Hepatocyte (in vitro differentiated cells): ENCODE measurements at regions not wholly inside any gene's neighbourhood (a gene's known extent, or its start where the extent isn't known, plus 50 kb on each side); places are given as distances from the start of the nearest gene placed in this dataset.

ENCODE experiments used
- DNase-seq: peaks from one replicate; pipeline ENCODE4 v3.0.0-alpha.2; 2016; ENCODE audit warnings: low spot score
- H2AFZ ChIP-seq: fragments of 200-600 bp; sonication (generic); 2 replicates; pipeline ENCODE4 v1.6.0; 2016; ENCODE audit warnings: antibody characterized with exemption, mild to moderate bottlenecking
- H3K27ac ChIP-seq: fragments of 200-600 bp; sonication (generic); 2 replicates; pipeline ENCODE4 v1.5.1; 2016; ENCODE audit warnings: mild to moderate bottlenecking
- H3K27me3 ChIP-seq: fragments of 200-600 bp; sonication (generic); 2 replicates; pipeline ENCODE4 v1.6.1; 2016
- H3K36me3 ChIP-seq: fragments of 200-600 bp; sonication (generic); replicated peaks from 2 replicates; pipeline ENCODE4 v1.5.1; 2016; ENCODE audit warnings: low read depth; ENCODE audit not compliant: insufficient read depth
- H3K4me1 ChIP-seq: fragments of 200-600 bp; sonication (generic); 2 replicates; pipeline ENCODE4 v1.5.1; 2016; ENCODE audit warnings: mild to moderate bottlenecking, moderate library complexity; ENCODE audit not compliant: insufficient read depth
- H3K4me2 ChIP-seq: fragments of 200-600 bp; sonication (generic); 2 replicates; pipeline ENCODE4 v1.6.0; 2016
- H3K4me3 ChIP-seq: fragments of 200-600 bp; sonication (generic); 2 replicates; pipeline ENCODE4 v1.5.1; 2016; ENCODE audit warnings: mild to moderate bottlenecking
- H3K79me2 ChIP-seq: fragments of 200-600 bp; sonication (generic); 2 replicates; pipeline ENCODE4 v1.6.0; 2017; ENCODE audit warnings: mild to moderate bottlenecking
- H3K9me2 ChIP-seq: fragments of 200-600 bp; sonication (generic); replicated peaks from 2 replicates; pipeline ENCODE4 v1.6.0; 2017; ENCODE audit warnings: mild to moderate bottlenecking; ENCODE audit not compliant: insufficient read depth
- H3K9me3 ChIP-seq: fragments of 200-600 bp; sonication (generic); 2 replicates; pipeline ENCODE4 v1.5.1; 2016; ENCODE audit warnings: low read depth, mild to moderate bottlenecking
- H4K20me1 ChIP-seq: fragments of 200-600 bp; sonication (generic); 2 replicates; pipeline ENCODE4 v1.6.0; 2016; ENCODE audit warnings: mild to moderate bottlenecking; ENCODE audit not compliant: insufficient read depth, poor library complexity, severe bottlenecking
- EZH2 ChIP-seq: fragments of 200-600 bp; sonication (generic); IDR thresholded peaks from 2 replicates; pipeline ENCODE4 v1.6.1; 2016; ENCODE audit warnings: antibody characterized with exemption, mild to moderate bottlenecking, borderline replicate concordance
- EZH2phosphoT487 ChIP-seq: fragments of 200-600 bp; sonication (generic); IDR thresholded peaks from one replicate; pipeline ENCODE4 v1.6.1; 2018; ENCODE audit warnings: antibody characterized with exemption, mild to moderate bottlenecking, low read depth, moderate library complexity; ENCODE audit not compliant: unreplicated experiment, severe bottlenecking
- WGBS: methylation state at CpG from one replicate; pipeline ENCODE4 v1.1.6; 2016; ENCODE audit warnings: low lambda C conversion rate; ENCODE audit errors: missing lambda C conversion rate; 5-methylcytosine and 5-hydroxymethylcytosine counted together
- TF ChIP-seq, protein P1 (sequence below): fragments of 200-600 bp; sonication (generic); IDR thresholded peaks from 2 replicates; pipeline ENCODE4 v1.5.1; 2016; ENCODE audit warnings: antibody characterized with exemption, mild to moderate bottlenecking; ENCODE audit not compliant: poor library complexity

GRCh38 chr3:144296808-144297207 lies 325.2 kb downstream of the DIPK2A start:
- H2AFZ ChIP-seq, result no peak overlapping the region
- H3K4me3 ChIP-seq, result no peak overlapping the region
- peaks cover 6% of the 10 kb centered on the region for H3K4me1 ChIP-seq
- no peaks in the 10 kb centered on the region for H3K79me2 ChIP-seq
- H4K20me1 ChIP-seq, result no peaks in the 10 kb centered on the region
- no peak overlapping the region for H3K27ac ChIP-seq
- no peaks in the 10 kb centered on the region for H3K27me3 ChIP-seq
- no peaks in the 10 kb centered on the region for H3K36me3 ChIP-seq
- H3K4me2 ChIP-seq, result no peak overlapping the region
- no peaks in the 10 kb centered on the region for H3K9me3 ChIP-seq
- no peaks in the 10 kb centered on the region for H3K9me2 ChIP-seq
- TF ChIP-seq EZH2 (no peak), EZH2phosphoT487 (no peak)
- TF ChIP-seq, protein P1, sequence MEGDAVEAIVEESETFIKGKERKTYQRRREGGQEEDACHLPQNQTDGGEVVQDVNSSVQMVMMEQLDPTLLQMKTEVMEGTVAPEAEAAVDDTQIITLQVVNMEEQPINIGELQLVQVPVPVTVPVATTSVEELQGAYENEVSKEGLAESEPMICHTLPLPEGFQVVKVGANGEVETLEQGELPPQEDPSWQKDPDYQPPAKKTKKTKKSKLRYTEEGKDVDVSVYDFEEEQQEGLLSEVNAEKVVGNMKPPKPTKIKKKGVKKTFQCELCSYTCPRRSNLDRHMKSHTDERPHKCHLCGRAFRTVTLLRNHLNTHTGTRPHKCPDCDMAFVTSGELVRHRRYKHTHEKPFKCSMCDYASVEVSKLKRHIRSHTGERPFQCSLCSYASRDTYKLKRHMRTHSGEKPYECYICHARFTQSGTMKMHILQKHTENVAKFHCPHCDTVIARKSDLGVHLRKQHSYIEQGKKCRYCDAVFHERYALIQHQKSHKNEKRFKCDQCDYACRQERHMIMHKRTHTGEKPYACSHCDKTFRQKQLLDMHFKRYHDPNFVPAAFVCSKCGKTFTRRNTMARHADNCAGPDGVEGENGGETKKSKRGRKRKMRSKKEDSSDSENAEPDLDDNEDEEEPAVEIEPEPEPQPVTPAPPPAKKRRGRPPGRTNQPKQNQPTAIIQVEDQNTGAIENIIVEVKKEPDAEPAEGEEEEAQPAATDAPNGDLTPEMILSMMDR, result no peak
- no peak for DNase-seq

DNA sequence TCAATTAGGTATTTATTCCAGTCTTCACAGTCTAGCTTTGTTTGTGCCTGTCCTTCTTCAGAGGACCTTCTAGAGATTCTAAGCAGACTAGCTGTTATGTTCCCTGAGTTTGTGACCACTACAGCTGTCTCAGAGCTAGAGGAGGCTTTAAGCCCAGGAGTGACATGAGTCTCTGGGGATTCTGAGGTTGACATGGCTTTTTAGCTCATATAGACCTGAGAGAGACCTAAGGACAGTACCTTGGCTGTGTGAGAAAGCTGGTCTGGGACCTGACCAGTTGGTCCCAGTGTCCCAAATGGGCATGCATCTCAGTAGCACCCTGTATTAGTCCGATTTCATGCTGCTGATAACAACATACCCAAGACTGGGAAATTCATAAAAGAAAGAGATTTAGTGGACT lies 330.2 kb downstream of the DIPK2A start:
- H3K36me3 ChIP-seq, result no peaks in the 10 kb centered on the region
- no peak overlapping the region for H3K27ac ChIP-seq
- H3K79me2 ChIP-seq, result no peaks in the 10 kb centered on the region
- TF ChIP-seq, protein P1, result no peak
- no peak for TF ChIP-seq EZH2phosphoT487
- no peak for TF ChIP-seq EZH2
- no peaks in the 10 kb centered on the region for H4K20me1 ChIP-seq
- H3K4me1 ChIP-seq, result no peaks in the 10 kb centered on the region
- no peak overlapping the region for H3K4me3 ChIP-seq
- H3K27me3 ChIP-seq, result no peaks in the 10 kb centered on the region
- DNase-seq, result no peak
- H3K9me2 ChIP-seq, result no peaks in the 10 kb centered on the region
- no peak overlapping the region for H3K4me2 ChIP-seq
- no peaks in the 10 kb centered on the region for H3K9me3 ChIP-seq
- H2AFZ ChIP-seq, result no peak overlapping the region
- 85% methylated on average over 1 of the region's 1 CpG for WGBS

DNA sequence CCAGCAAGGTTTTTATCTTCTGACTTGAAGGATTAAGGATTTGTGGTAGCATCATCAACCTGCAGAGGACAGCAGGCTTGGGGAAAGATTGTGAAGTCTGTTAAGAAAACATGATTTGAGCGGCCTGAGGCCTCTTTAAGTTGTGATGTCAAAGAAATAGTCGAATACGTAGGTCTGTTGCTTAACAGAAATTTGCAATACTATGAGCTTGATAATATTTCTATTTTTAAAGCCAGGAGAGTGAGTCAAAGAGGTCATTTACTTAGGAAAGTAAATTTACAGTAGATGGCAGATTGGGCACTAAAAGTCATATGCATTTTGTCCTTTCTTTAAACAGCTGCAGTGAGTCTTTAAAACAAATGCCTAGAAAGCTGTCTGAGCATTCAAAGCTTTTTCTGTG lies 336.3 kb downstream of the DIPK2A start:
- no peaks in the 10 kb centered on the region for H4K20me1 ChIP-seq
- no peak overlapping the region for H3K27ac ChIP-seq
- no peak for DNase-seq
- no peaks in the 10 kb centered on the region for H3K36me3 ChIP-seq
- H3K9me3 ChIP-seq, result no peaks in the 10 kb centered on the region
- no peak overlapping the region for H3K4me2 ChIP-seq
- 72% methylated on average over 3 of the region's 3 CpGs for WGBS
- no peaks in the 10 kb centered on the region for H3K27me3 ChIP-seq
- H3K79me2 ChIP-seq, result no peaks in the 10 kb centered on the region
- TF ChIP-seq EZH2phosphoT487 (no peak), EZH2 (no peak)
- TF ChIP-seq, protein P1, result no peak
- peaks cover 4% of the 10 kb centered on the region for H3K4me1 ChIP-seq
- H3K4me3 ChIP-seq, result no peak overlapping the region
- no peak overlapping the region for H2AFZ ChIP-seq
- H3K9me2 ChIP-seq, result no peaks in the 10 kb centered on the region

- H3K4me2 ChIP-seq, result no peak overlapping the region
- H3K27ac ChIP-seq, result no peak overlapping the region
- no peak overlapping the region for H3K4me3 ChIP-seq
- no peaks in the 10 kb centered on the region for H4K20me1 ChIP-seq
- peak overlapping the region; percentile 11 for H2AFZ ChIP-seq
- WGBS, result 65% methylated on average over 3 of the region's 3 CpGs
- peaks cover 4% of the 10 kb centered on the region for H3K4me1 ChIP-seq
- H3K27me3 ChIP-seq, result no peaks in the 10 kb centered on the region
- no peak for DNase-seq
- no peaks in the 10 kb centered on the region for H3K79me2 ChIP-seq
- H3K9me3 ChIP-seq, result no peaks in the 10 kb centered on the region
- H3K9me2 ChIP-seq, result no peaks in the 10 kb centered on the region
- TF ChIP-seq EZH2 (no peak), EZH2phosphoT487 (no peak)
- TF ChIP-seq, protein P1, result no peak
- H3K36me3 ChIP-seq, result no peaks in the 10 kb centered on the region
Measured at GRCh38 chr3:144308396-144308795, 336.8 kb downstream of the DIPK2A start.
